Testis (tissue), 2 donors: ENCODE measurements at regions not wholly inside any gene's neighbourhood (a gene's known extent, or its start where the extent isn't known, plus 50 kb on each side); places are given as distances from the start of the nearest gene placed in this dataset.

Experiments
- POLR2A ChIP-seq: fragments of 450-650 bp; IDR thresholded peaks from one replicate; pipeline ENCODE4 v1.6.1; 2017; ENCODE audit warnings: antibody characterized with exemption, mild to moderate bottlenecking, moderate library complexity
- TF ChIP-seq, protein P1 (sequence below), 3 experiments: fragments of 450-650 bp in 2 of 3; fragments of 200-600 bp in 1 of 3; sonication (generic) in 1 of 3; IDR thresholded peaks; one replicate each; pipeline ENCODE4 v1.5.1; 2016 to 2019; ENCODE audit warnings: antibody characterized with exemption in 3 of 3, mild to moderate bottlenecking in 2 of 3, moderate library complexity in 1 of 3

DNA sequence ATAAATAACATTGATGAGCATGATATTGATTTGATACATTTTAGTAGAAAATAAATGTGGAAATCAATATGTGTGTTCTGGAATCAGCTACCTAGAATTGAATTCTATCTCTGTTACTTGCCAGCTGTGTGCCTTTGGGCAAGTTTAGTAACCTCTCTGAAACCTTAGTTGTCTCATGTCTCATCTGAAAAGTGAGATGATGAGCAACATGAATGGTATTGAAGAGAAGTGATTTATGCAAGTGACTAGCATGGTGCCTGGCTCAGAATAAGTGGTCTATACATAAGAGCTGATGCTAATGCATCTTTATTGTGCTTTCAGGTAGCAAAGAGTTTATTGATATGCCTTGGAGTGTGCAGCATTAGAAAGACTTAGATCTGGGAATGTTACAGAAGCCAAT, 383.3 kb downstream of the PRDM2 start:
- TF ChIP-seq, protein P1, sequence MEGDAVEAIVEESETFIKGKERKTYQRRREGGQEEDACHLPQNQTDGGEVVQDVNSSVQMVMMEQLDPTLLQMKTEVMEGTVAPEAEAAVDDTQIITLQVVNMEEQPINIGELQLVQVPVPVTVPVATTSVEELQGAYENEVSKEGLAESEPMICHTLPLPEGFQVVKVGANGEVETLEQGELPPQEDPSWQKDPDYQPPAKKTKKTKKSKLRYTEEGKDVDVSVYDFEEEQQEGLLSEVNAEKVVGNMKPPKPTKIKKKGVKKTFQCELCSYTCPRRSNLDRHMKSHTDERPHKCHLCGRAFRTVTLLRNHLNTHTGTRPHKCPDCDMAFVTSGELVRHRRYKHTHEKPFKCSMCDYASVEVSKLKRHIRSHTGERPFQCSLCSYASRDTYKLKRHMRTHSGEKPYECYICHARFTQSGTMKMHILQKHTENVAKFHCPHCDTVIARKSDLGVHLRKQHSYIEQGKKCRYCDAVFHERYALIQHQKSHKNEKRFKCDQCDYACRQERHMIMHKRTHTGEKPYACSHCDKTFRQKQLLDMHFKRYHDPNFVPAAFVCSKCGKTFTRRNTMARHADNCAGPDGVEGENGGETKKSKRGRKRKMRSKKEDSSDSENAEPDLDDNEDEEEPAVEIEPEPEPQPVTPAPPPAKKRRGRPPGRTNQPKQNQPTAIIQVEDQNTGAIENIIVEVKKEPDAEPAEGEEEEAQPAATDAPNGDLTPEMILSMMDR (IDR thresholded peaks at IDR 0.05) = no peak
- no peak for TF ChIP-seq POLR2A
